GM10248 (cell line): ENCODE measurements at regions not wholly inside any gene's neighbourhood (a gene's known extent, or its start where the extent isn't known, plus 50 kb on each side); places are given as distances from the start of the nearest gene placed in this dataset.
"Not testable (repeated sequence)": the region's sequence is repeated elsewhere in the genome, so short reads cannot be mapped to it uniquely, and the experiment has no call there.

Experiments
- CTCF ChIA-PET: fragments of 300-600 bp; sonication (Branson Sonifier 250); formaldehyde crosslinking; extraction: SDS; loops from one replicate; lab custom pipeline; 2021; ENCODE audit warnings: antibody characterized with exemption; lab: Yijun Ruan, JAX
- POLR2A ChIA-PET: fragments of 350-650 bp; sonication (Branson Sonifier 250); formaldehyde crosslinking; extraction: SDS; loops from one replicate; lab custom pipeline; 2020; ENCODE audit warnings: antibody characterized with exemption; lab: Yijun Ruan, JAX
- DNase-seq: peaks from one replicate; pipeline ENCODE4 v3.0.0; 2012; ENCODE audit errors: extremely low spot score
- TF ChIP-seq, protein P1 (sequence below): IDR thresholded peaks from 2 replicates; pipeline ENCODE4 v1.5.1; 2012; ENCODE audit warnings: mild to moderate bottlenecking, low read depth; ENCODE audit errors: extremely low read depth, missing control alignments, control extremely low read depth

DNA sequence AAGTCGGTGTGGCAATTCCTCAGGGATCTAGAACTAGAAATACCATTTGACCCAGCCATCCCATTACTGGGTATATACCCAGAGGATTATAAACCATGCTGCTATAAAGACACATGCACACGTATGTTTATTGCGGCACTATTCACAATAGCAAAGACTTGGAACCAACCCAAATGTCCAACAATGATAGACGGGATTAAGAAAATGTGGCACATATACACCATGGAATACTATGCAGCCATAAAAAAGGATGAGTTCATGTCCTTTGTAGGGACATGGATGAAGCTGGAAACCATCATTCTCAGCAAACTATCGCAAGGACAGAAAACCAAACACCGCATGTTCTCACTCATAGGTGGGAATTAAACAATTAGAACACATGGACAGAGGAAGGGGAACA is 80.6 kb upstream of the ST3GAL5 start:
- CTCF ChIA-PET: not testable (repeated sequence)

DNA sequence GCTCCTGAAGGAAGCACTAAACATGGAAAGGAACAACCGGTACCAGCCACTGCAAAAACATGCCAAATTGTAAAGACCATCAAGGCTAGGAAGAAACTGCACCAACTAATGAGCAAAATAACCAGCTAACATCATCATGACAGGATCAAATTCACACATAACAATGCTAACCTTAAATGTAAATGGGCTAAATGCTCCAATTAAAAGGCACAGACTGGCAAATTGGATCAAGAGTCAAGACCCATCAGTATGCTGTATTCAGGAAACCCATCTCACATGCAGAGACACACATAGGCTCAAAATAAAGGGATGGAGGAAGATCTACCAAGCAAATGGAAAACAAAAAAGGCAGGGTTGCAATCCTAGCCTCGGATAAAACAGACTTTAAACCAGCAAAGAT is 77.0 kb upstream of the ST3GAL5 start:
- DNase-seq, POLR2A ChIA-PET, CTCF ChIA-PET: not testable (repeated sequence)

More for the DNA sequence above, 80.6 kb upstream of the ST3GAL5 start:
- DNase-seq, POLR2A ChIA-PET: not testable (repeated sequence)

DNA sequence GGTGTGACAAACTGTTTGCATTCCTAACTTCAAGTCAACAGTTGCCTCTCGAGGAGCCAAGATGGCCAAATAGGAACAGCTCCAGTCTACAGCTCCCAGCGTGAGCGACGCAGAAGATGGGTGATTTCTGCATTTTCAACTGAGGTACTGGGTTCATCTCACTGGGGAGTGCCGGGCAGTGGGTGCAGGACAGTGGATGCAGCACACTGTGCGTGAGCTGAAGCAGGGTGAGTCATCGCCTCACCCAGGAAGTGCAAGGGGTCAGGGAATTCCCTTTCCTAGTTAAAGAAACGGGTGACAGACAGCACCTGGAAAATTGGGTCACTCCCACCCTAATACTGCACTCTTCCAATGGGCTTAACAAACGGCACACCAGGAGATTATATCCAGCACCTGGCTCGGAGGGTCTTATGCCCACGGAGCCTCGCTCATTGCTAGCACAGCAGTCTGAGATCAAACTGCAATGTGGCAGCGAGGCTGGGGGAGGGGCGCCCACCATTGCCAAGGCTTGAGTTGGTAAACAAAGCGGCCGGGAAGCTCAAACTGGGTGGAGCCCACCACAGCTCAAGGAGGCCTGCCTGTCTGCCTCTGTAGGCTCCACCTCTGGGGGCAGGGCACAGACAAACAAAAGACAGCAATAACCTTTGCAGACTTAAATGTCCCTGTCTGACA is 75.1 kb upstream of the ST3GAL5 start:
- POLR2A ChIA-PET, DNase-seq: not testable (repeated sequence)
- CTCF ChIA-PET: interaction anchor here (1.1 to 1.8 kb wide), 4 partner anchors 9 to 74 kb away, joined by 3 to 4 read pairs (median 4); partner anchors contain the start of gene ST3GAL5

DNA sequence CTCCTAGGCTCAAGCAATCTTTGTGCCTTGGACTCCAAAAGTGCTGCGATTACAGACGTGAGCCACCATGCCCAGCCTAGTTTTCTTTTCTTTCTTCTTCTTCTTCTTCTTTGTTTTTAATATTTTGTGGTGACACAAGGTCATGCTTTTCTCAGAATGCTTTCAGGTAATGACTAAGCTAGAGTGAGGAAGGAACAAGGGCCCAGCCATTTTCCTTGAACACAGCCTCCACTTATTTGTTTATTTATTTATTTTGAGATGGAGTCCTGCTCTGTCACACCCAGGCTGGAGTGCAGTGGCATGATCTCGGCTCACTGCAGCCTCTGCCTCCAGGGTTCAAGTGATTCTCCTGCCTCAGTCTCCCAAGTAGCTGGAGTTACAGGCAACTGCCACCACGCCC is 74.3 kb upstream of the ST3GAL5 start:
- POLR2A ChIA-PET: no interaction called here
- CTCF ChIA-PET: interaction anchor here (1.1 to 1.8 kb wide), 5 partner anchors 10 to 74 kb away, joined by 3 to 4 read pairs (median 3); partner anchors contain the start of gene ST3GAL5
- no peak for DNase-seq
- TF ChIP-seq, protein P1, sequence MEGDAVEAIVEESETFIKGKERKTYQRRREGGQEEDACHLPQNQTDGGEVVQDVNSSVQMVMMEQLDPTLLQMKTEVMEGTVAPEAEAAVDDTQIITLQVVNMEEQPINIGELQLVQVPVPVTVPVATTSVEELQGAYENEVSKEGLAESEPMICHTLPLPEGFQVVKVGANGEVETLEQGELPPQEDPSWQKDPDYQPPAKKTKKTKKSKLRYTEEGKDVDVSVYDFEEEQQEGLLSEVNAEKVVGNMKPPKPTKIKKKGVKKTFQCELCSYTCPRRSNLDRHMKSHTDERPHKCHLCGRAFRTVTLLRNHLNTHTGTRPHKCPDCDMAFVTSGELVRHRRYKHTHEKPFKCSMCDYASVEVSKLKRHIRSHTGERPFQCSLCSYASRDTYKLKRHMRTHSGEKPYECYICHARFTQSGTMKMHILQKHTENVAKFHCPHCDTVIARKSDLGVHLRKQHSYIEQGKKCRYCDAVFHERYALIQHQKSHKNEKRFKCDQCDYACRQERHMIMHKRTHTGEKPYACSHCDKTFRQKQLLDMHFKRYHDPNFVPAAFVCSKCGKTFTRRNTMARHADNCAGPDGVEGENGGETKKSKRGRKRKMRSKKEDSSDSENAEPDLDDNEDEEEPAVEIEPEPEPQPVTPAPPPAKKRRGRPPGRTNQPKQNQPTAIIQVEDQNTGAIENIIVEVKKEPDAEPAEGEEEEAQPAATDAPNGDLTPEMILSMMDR: no peak

DNA sequence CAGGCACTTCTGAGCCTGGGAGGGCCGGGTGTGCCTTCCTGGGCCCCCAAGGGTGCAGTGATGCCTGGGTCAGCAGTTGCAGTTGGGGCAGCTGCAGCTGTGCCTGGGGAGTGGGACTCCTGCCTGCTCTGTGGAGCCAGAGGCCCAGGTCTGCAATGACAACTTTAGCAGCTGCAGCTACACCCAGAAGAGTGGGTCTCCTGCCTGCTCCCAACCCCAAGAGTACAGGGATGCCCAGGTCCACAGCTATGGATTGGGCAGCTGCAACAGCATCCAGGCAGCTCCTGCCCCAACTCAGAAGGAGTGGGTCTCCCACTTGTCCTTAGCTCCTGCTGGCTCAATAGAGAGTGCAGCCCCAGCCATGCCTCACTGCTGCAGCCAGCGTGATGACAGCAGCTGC is 73.0 kb upstream of the ST3GAL5 start:
- POLR2A ChIA-PET: no interaction called here
- CTCF ChIA-PET: interaction anchor here (1.0 to 1.8 kb wide), 3 partner anchors 11 to 134 kb away, joined by 3 to 4 read pairs (median 3); no protein-coding TSS in a partner anchor
- TF ChIP-seq, protein P1: no peak
- DNase-seq: no peak

DNA sequence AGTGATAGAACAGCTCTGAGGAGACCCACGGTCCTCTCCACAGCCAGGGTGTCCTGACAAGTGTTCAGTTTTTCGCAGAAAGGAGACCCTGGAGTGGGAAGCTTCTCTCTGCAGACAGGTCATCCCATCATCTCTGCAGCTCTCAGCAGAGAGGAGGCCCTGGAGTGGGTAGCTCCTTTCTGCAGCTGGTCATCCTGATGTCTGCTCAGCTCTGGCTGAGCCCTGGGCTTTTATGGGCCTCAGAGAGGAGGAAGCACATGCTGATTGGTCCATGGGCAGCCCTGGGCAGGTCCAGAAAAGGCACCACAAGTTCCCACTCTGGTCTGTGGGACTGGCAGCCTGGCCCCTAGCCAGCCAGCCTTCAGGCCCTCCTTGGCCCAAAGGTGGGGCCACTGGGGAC is 72.3 kb upstream of the ST3GAL5 start:
- ChIA-PET POLR2A (no interaction called here), CTCF (interaction anchor here (1.4 kb wide), 1 partner anchor 9 kb away, joined by 5 read pairs; no protein-coding TSS in a partner anchor)

DNA sequence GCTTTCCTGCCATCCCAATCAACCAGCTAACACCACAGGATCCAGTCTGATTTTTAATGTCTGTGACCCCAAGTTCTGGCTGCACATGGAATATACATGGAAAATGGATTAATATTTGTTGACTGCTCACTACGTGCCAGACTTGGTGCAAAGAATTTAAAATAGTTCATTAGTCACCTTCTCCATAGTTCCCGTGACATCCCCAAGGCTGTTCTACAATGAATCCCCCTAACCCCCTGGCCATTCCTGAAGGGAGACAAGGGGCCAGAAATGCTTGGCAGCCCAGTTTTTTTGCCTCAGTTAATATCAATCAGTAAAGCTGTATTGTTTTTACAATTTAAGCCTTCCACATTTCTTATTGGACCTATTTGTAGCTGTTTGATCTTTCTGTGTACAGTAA is 71.0 kb upstream of the ST3GAL5 start:
- TF ChIP-seq, protein P1: no peak
- DNase-seq: no peak
- ChIA-PET CTCF (interaction anchor here (1.2 to 2.8 kb wide), 3 partner anchors 11 to 132 kb away, joined by 3 to 9 read pairs (median 3); no protein-coding TSS in a partner anchor), POLR2A (no interaction called here)

More for the DNA sequence above, 72.3 kb upstream of the ST3GAL5 start:
- TF ChIP-seq, protein P1: no peak
- DNase-seq: no peak

DNA sequence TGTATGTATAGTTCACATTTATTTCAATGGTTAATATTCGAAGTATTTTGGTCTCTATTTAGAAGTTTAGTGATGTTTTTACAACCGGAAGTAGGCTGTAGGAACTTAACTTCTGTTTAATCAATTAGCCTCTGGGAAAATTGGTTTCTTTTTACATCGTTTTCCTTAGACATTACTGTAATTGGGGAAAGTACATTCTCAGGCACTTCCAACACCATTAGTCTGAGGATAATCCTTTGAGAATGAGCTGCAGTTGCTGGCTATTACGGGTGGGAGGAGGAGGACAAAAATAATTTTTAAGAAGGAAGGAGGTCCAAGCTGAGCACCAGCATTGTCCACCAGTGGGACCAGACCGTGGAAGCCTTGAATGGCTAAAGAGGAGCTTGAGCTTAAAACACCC is 70.4 kb upstream of the ST3GAL5 start:
- ChIA-PET CTCF (interaction anchor here (1.2 to 2.8 kb wide), 3 partner anchors 10 to 132 kb away, joined by 3 to 9 read pairs (median 3); no protein-coding TSS in a partner anchor), POLR2A (no interaction called here)
- no peak for DNase-seq
- TF ChIP-seq, protein P1: no peak
